Stimulated activated CD4-positive, alpha-beta T cell treated with anti-CD3 and anti-CD28 coated beads, Interleukin-4, amount 100 ng/mL, for 48 hours (primary cell): ENCODE measurements at regions not wholly inside any gene's neighbourhood (a gene's known extent, or its start where the extent isn't known, plus 50 kb on each side); places are given as distances from the start of the nearest gene placed in this dataset.

ENCODE experiments used
- DNase-seq, 2 donors: peaks; one replicate each; pipeline ENCODE4 v3.0.0-alpha.2; 2020; ENCODE audit warnings: low read depth in 2 of 2

- DNase-seq: no peak
Observed at GRCh38 chr15:46644501-46645481, 1010.0 kb downstream of the SQOR start.

- no peak for DNase-seq
Observed at GRCh38 chr15:46646490-46646889, 1011.7 kb downstream of the SQOR start.

- no peak for DNase-seq
Observed at GRCh38 chr15:46647046-46647445, 1012.2 kb downstream of the SQOR start.

- DNase-seq: no peak
Observed at GRCh38 chr15:46652266-46652665, 1017.4 kb downstream of the SQOR start.

- DNase-seq: no peak
Observed at GRCh38 chr15:46654993-46655392, 1020.2 kb downstream of the SQOR start.

- no peak for DNase-seq
Observed at GRCh38 chr15:46660096-46660842, 1025.4 kb downstream of the SQOR start.

- DNase-seq: no peak
Observed at GRCh38 chr15:46670258-46670657, 1035.4 kb downstream of the SQOR start.

GRCh38 chr15:46671336-46671735 lies 1036.5 kb downstream of the SQOR start:
- no peak for DNase-seq

GRCh38 chr15:46672041-46672440 lies 1037.2 kb downstream of the SQOR start:
- no peak for DNase-seq

- no peak for DNase-seq
Observed at GRCh38 chr15:46676233-46677206, 1040.8 kb upstream of the SEMA6D start.

- no peak for DNase-seq
Observed at GRCh38 chr15:46677491-46677890, 1039.8 kb upstream of the SEMA6D start.

- DNase-seq: no peak
Observed at GRCh38 chr15:46681901-46682300, 1035.4 kb upstream of the SEMA6D start.

- no peak for DNase-seq
Observed at GRCh38 chr15:46682969-46683791, 1034.1 kb upstream of the SEMA6D start.

GRCh38 chr15:46685096-46685495 lies 1032.2 kb upstream of the SEMA6D start:
- DNase-seq: no peak

- DNase-seq: no peak
Observed at GRCh38 chr15:46685681-46686080, 1031.6 kb upstream of the SEMA6D start.

- DNase-seq: no peak
Observed at GRCh38 chr15:46696281-46696680, 1021.0 kb upstream of the SEMA6D start.

GRCh38 chr15:46701346-46701745 lies 1016.0 kb upstream of the SEMA6D start:
- DNase-seq: no peak

- DNase-seq: no peak
Observed at GRCh38 chr15:46701896-46702295, 1015.4 kb upstream of the SEMA6D start.

GRCh38 chr15:46703020-46703861 lies 1014.1 kb upstream of the SEMA6D start:
- no peak for DNase-seq
